K562 (cell line): ENCODE measurements at regions not wholly inside any gene's neighbourhood (a gene's known extent, or its start where the extent isn't known, plus 50 kb on each side); places are given as distances from the start of the nearest gene placed in this dataset.

Source experiments
- ATAC-seq: fragments of 200-7000 bp; cut with Tn5 transposase; 3 replicates; pipeline ENCODE4 v1.9.1; 2020; ENCODE audit warnings: moderate library complexity
- BruUV-seq: library from RNA; stranded (reverse); fragments of 400-500 nt; replicated peaks from 2 replicates; lab custom pipeline; 2021; lab: Mats Ljungman, UMichigan
- CTCF ChIA-PET: fragments of 300-600 bp; formaldehyde crosslinking; extraction: SDS; loops from one replicate; lab custom pipeline; 2021; ENCODE audit warnings: low intra/inter-chr PET ratio; lab: Yijun Ruan, JAX
- POLR2A ChIA-PET: fragments of 300-600, 350-650 bp; sonication (Branson Sonifier 250); formaldehyde crosslinking; extraction: SDS; loops from one replicate; lab custom pipeline; 2021; ENCODE audit warnings: antibody characterized with exemption, inconsistent platforms; lab: Yijun Ruan, JAX
- DNase-seq, 4 experiments: peaks; one replicate each; pipeline versions ENCODE4 v3.0.0 to v3.0.0-alpha.2; 2011 to 2018; ENCODE audit warnings: low spot score in 3 of 4, mixed read lengths in 3 of 4; ENCODE audit errors: extremely low read depth in 1 of 4
- FAIRE-seq: peaks from 2 replicates; lab custom pipeline; 2011; peaks lifted over from hg19 to GRCh38; lab: Jason Lieb, UNC
- H2AFZ ChIP-seq: 2 replicates; pipeline ENCODE4 v1.6.0; 2011; ENCODE audit warnings: low read depth, low read length, control low read depth, inconsistent platforms
- H3K27ac ChIP-seq: fragments of 200-600 bp; 3 replicates; pipeline ENCODE4 v1.8.0; 2011; ENCODE audit warnings: low read depth, mild to moderate bottlenecking, control low read depth, inconsistent platforms, low read length, moderate library complexity, mixed read lengths; ENCODE audit errors: extremely low read depth
- H3K27me3 ChIP-seq, 2 experiments: fragments of 300-600 bp in 1 of 2; 2 replicates in 1 of 2; 3 replicates in 1 of 2; pipeline versions ENCODE4 v1.6.0 to v1.8.0; 2011; ENCODE audit warnings: inconsistent platforms in 2 of 2, low read length in 2 of 2, mild to moderate bottlenecking in 1 of 2, mixed read lengths in 1 of 2, moderate library complexity in 1 of 2; ENCODE audit not compliant: control insufficient read depth in 2 of 2, insufficient read depth in 2 of 2
- H3K36me3 ChIP-seq: fragments of 300-600 bp; 3 replicates; pipeline ENCODE4 v1.8.0; 2011; ENCODE audit warnings: mild to moderate bottlenecking, low read length, inconsistent platforms; ENCODE audit not compliant: control insufficient read depth, insufficient read depth
- H3K4me1 ChIP-seq, 2 experiments: fragments of 200-600 bp in 1 of 2; replicated peaks in 1 of 2; 2 replicates in 1 of 2; 3 replicates in 1 of 2; pipeline versions ENCODE4 v1.5.1 to v1.8.0; 2011; ENCODE audit warnings: inconsistent platforms in 2 of 2, low read length in 2 of 2, mild to moderate bottlenecking in 1 of 2, mixed read lengths in 1 of 2, moderate library complexity in 1 of 2; ENCODE audit not compliant: control insufficient read depth in 2 of 2, insufficient read depth in 2 of 2
- H3K4me2 ChIP-seq: 2 replicates; pipeline ENCODE4 v1.6.1; 2011; ENCODE audit warnings: low read length, control low read depth, inconsistent platforms, mixed read lengths; ENCODE audit not compliant: insufficient read depth
- H3K4me3 ChIP-seq: fragments of 200-600 bp; sonication (generic), shearing (Covaris generic); 2 replicates; pipeline ENCODE4 v1.5.1; 2016; ENCODE audit warnings: control low read depth, inconsistent platforms
- H3K79me2 ChIP-seq: fragments of 200-600 bp; 3 replicates; pipeline ENCODE4 v1.8.0; 2011; ENCODE audit warnings: low read length, inconsistent platforms; ENCODE audit not compliant: control insufficient read depth, insufficient read depth
- H3K9ac ChIP-seq, 2 experiments: 2 replicates each; pipeline versions ENCODE4 v1.6.0 to v1.6.1; 2011; ENCODE audit warnings: low read depth in 2 of 2, low read length in 2 of 2, control low read depth in 1 of 2, inconsistent platforms in 1 of 2, mild to moderate bottlenecking in 1 of 2, mixed read lengths in 1 of 2; ENCODE audit not compliant: insufficient read depth in 1 of 2
- H3K9me1 ChIP-seq: one replicate; pipeline ENCODE4 v1.6.0; 2011; ENCODE audit warnings: inconsistent platforms, mild to moderate bottlenecking, low read length, moderate library complexity; ENCODE audit not compliant: control insufficient read depth, insufficient read depth
- H3K9me3 ChIP-seq: replicated peaks from 2 replicates; pipeline ENCODE4 v1.5.1; 2011; ENCODE audit warnings: low read depth, low read length, inconsistent platforms; ENCODE audit not compliant: control insufficient read depth, insufficient read depth
- H4K20me1 ChIP-seq: replicated peaks from 2 replicates; pipeline ENCODE4 v1.6.1; 2011; ENCODE audit warnings: low read length, inconsistent platforms, mixed read lengths; ENCODE audit not compliant: control insufficient read depth, insufficient read depth
- C11orf30 ChIP-seq: fragments of 450-650 bp; IDR thresholded peaks from 2 replicates; pipeline ENCODE4 v1.6.1; 2016; ENCODE audit warnings: low read depth, mild to moderate bottlenecking
- GABPB1 ChIP-seq: sonication (generic); formaldehyde crosslinking; IDR thresholded peaks from 2 replicates; pipeline ENCODE4 v1.8.0; 2022; ENCODE audit warnings: mild to moderate bottlenecking, missing genetic modification reagents
- HEY1 ChIP-seq: fragments of 250-450 bp; sonication (Bioruptor Pico); IDR thresholded peaks from 2 replicates; pipeline ENCODE4 v1.5.0; 2020; ENCODE audit warnings: mild to moderate bottlenecking, moderate library complexity, borderline replicate concordance
- KAT7 ChIP-seq: sonication (generic); formaldehyde crosslinking; IDR thresholded peaks from 2 replicates; pipeline ENCODE4 v1.8.0; 2022; ENCODE audit warnings: missing genetic modification reagents, mild to moderate bottlenecking, borderline replicate concordance
- MCM3 ChIP-seq: fragments of 450-650 bp; IDR thresholded peaks from 2 replicates; pipeline ENCODE4 v1.6.1; 2016
- POLR3A ChIP-seq: IDR thresholded peaks from 2 replicates; pipeline ENCODE4 v1.6.1; 2011; ENCODE audit warnings: borderline replicate concordance, mild to moderate bottlenecking, moderate library complexity; ENCODE audit not compliant: insufficient read length, insufficient read depth; ENCODE audit errors: extremely low read depth
- PTRF ChIP-seq: fragments of 450-650 bp; IDR thresholded peaks from 2 replicates; pipeline ENCODE4 v1.6.1; 2016; ENCODE audit warnings: mild to moderate bottlenecking, missing genetic modification characterization, missing compliant biosample characterization
- PTTG1 ChIP-seq: fragments of 450-650 bp; IDR thresholded peaks from 2 replicates; pipeline ENCODE4 v1.6.1; 2016; ENCODE audit warnings: low read depth, mild to moderate bottlenecking, missing genetic modification characterization, missing compliant biosample characterization
- SIX5 ChIP-seq, 2 experiments: IDR thresholded peaks; 2 replicates each; pipeline ENCODE4 v1.6.1; 2011; ENCODE audit warnings: low read length in 2 of 2, borderline replicate concordance in 1 of 2, low read depth in 1 of 2, mild to moderate bottlenecking in 1 of 2, moderate library complexity in 1 of 2; ENCODE audit not compliant: insufficient read depth in 1 of 2
- TBP ChIP-seq: optimal IDR thresholded peaks from 2 replicates; pipeline ENCODE3; 2011; ENCODE audit warnings: low read depth, low read length, improper control_type of control experiment
- ZFP30 ChIP-seq: fragments of 250-450 bp; sonication (Bioruptor Pico); IDR thresholded peaks from 2 replicates; pipeline ENCODE4 v1.8.0; 2022; ENCODE audit warnings: moderate library complexity, mild to moderate bottlenecking, inconsistent platforms, borderline replicate concordance
- ZFX ChIP-seq: sonication (generic); formaldehyde crosslinking; IDR thresholded peaks from 2 replicates; pipeline ENCODE4 v1.8.0; 2022; ENCODE audit warnings: mild to moderate bottlenecking, missing genetic modification reagents, moderate library complexity
- ZNF143 ChIP-seq: sonication (generic); formaldehyde crosslinking; IDR thresholded peaks from 2 replicates; pipeline ENCODE4 v1.9.0; 2022; ENCODE audit warnings: mild to moderate bottlenecking, missing genetic modification reagents
- ZNF79 ChIP-seq: fragments of 250-450 bp; sonication (Bioruptor Pico); IDR thresholded peaks from 2 replicates; pipeline ENCODE4 v1.4.0; 2020; ENCODE audit warnings: low read depth, mild to moderate bottlenecking, moderate library complexity
- WGBS: fragments of 100-300 bp; shearing (Covaris generic); methylation state at CpG from one replicate; pipeline ENCODE4 v1.1.6; 2016; ENCODE audit warnings: low coverage, mixed read lengths; ENCODE audit not compliant: insufficient coverage; ENCODE audit errors: missing lambda C conversion rate; 5-methylcytosine and 5-hydroxymethylcytosine counted together
- in situ Hi-C: fragments of 300-500 bp; cut with MboI; formaldehyde crosslinking; loops from 4 replicates; pipeline ENCODE4 v1.15.0; 2018; ENCODE audit warnings: inconsistent platforms, mixed read lengths
- intact Hi-C: fragments of 100-400 bp; cut with micrococcal nuclease; formaldehyde crosslinking; loops from 2 replicates; pipeline ENCODE4 v1.14.2; 2022
- TF ChIP-seq, protein P1 (sequence below): fragments of 200-400 bp; formaldehyde crosslinking; IDR thresholded peaks from 2 replicates; pipeline ENCODE4 v1.6.1; 2017; ENCODE audit warnings: mild to moderate bottlenecking, low read depth, low read length, moderate library complexity
- TF ChIP-seq, protein P2 (sequence below): sonication (generic); formaldehyde crosslinking; IDR thresholded peaks from 2 replicates; pipeline ENCODE4 v1.8.0; 2022; ENCODE audit warnings: mild to moderate bottlenecking, missing genetic modification reagents
- TF ChIP-seq, protein P3 (sequence below): fragments of 450-650 bp; conservative IDR thresholded peaks from 2 replicates; pipeline ENCODE4 v1.6.1; 2016; ENCODE audit warnings: missing genetic modification characterization, low read depth, mild to moderate bottlenecking, control low read depth, missing compliant biosample characterization
- TF ChIP-seq, protein P4 (sequence below): sonication (generic); formaldehyde crosslinking; IDR thresholded peaks from 2 replicates; pipeline ENCODE4 v1.8.1; 2022; ENCODE audit warnings: missing genetic modification reagents

DNA sequence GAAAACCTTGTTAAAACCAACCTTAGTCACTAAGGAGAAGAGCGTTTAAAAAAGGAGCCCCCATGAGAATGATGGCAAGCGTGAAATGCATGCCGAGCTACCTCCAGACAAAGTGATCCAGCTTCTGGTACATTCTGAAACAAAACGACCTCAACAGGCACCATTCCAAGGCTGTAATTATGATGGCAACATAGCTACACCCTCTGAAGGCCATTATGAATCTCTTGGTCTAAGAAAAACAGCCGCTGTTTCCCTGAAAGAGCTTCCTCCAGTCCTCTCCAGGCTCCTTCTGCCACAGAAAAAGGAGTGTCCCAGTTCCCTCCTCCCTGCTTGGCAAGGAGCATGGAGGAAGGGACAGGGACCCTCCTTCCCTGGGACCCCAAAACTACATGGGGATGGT, 50.0 kb upstream of the ABLIM1 start:
- Histone ChIP-seq H3K27me3 (no peaks in the 10 kb centered on the region; a peak in 1 of 5 replicates), H3K9me1 (no peaks in the 10 kb centered on the region), H3K9ac (no peak overlapping the region), H2AFZ (no peak overlapping the region), H3K4me1 (no peaks in the 10 kb centered on the region), H3K4me3 (no peak overlapping the region), H3K36me3 (no peaks in the 10 kb centered on the region), H3K4me2 (no peak overlapping the region), H3K79me2 (no peaks in the 10 kb centered on the region), H4K20me1 (no peaks in the 10 kb centered on the region), H3K9me3 (no peaks in the 10 kb centered on the region), H3K27ac (no peak overlapping the region)
- ATAC-seq, result no peak
- intact Hi-C loops, result no loop called here
- in situ Hi-C loops, result no loop called here
- no peak for FAIRE-seq
- CTCF ChIA-PET, result no interaction called here
- POLR2A ChIA-PET, result no interaction called here
- no peak for DNase-seq
- no TSS peak for BruUV-seq
- WGBS, result 0% methylated on average over 4 of the region's 5 CpGs
- TF ChIP-seq, protein P1, sequence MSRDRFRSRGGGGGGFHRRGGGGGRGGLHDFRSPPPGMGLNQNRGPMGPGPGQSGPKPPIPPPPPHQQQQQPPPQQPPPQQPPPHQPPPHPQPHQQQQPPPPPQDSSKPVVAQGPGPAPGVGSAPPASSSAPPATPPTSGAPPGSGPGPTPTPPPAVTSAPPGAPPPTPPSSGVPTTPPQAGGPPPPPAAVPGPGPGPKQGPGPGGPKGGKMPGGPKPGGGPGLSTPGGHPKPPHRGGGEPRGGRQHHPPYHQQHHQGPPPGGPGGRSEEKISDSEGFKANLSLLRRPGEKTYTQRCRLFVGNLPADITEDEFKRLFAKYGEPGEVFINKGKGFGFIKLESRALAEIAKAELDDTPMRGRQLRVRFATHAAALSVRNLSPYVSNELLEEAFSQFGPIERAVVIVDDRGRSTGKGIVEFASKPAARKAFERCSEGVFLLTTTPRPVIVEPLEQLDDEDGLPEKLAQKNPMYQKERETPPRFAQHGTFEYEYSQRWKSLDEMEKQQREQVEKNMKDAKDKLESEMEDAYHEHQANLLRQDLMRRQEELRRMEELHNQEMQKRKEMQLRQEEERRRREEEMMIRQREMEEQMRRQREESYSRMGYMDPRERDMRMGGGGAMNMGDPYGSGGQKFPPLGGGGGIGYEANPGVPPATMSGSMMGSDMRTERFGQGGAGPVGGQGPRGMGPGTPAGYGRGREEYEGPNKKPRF, result no peak
- TF ChIP-seq ZFX (CRISPR knock-in tag), result no peak
- no peak for TF ChIP-seq SIX5 (IDR thresholded peaks at IDR 0.05; ENCODE audit: borderline replicate concordance in 1 of 2, insufficient read depth in 1 of 2, low read depth in 1 of 2, low read length in 2 of 2)
- TF ChIP-seq, protein P2, sequence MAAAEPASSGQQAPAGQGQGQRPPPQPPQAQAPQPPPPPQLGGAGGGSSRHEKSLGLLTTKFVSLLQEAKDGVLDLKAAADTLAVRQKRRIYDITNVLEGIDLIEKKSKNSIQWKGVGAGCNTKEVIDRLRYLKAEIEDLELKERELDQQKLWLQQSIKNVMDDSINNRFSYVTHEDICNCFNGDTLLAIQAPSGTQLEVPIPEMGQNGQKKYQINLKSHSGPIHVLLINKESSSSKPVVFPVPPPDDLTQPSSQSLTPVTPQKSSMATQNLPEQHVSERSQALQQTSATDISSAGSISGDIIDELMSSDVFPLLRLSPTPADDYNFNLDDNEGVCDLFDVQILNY (CRISPR knock-in tag), result no peak
- no peak for TF ChIP-seq ZNF143 (CRISPR knock-in tag)
- TF ChIP-seq PTTG1, result no peak
- TF ChIP-seq MCM3, result no peak
- TF ChIP-seq PTRF (tag), result no peak
- TF ChIP-seq KAT7 (CRISPR knock-in tag), result no peak
- no peak for TF ChIP-seq POLR3A
- TF ChIP-seq, protein P3, sequence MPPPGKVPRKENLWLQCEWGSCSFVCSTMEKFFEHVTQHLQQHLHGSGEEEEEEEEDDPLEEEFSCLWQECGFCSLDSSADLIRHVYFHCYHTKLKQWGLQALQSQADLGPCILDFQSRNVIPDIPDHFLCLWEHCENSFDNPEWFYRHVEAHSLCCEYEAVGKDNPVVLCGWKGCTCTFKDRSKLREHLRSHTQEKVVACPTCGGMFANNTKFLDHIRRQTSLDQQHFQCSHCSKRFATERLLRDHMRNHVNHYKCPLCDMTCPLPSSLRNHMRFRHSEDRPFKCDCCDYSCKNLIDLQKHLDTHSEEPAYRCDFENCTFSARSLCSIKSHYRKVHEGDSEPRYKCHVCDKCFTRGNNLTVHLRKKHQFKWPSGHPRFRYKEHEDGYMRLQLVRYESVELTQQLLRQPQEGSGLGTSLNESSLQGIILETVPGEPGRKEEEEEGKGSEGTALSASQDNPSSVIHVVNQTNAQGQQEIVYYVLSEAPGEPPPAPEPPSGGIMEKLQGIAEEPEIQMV (tag), result no peak
- TF ChIP-seq C11orf30, result no peak
- TF ChIP-seq GABPB1 (CRISPR knock-in tag), result no peak
- TF ChIP-seq, protein P4, sequence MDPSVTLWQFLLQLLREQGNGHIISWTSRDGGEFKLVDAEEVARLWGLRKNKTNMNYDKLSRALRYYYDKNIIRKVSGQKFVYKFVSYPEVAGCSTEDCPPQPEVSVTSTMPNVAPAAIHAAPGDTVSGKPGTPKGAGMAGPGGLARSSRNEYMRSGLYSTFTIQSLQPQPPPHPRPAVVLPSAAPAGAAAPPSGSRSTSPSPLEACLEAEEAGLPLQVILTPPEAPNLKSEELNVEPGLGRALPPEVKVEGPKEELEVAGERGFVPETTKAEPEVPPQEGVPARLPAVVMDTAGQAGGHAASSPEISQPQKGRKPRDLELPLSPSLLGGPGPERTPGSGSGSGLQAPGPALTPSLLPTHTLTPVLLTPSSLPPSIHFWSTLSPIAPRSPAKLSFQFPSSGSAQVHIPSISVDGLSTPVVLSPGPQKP, result no peak
- TF ChIP-seq HEY1 (CRISPR knock-in tag), result no peak
- TF ChIP-seq ZFP30 (CRISPR knock-in tag), result no peak
- no peak for TF ChIP-seq ZNF79 (CRISPR knock-in tag)
- no peak for TF ChIP-seq TBP
